IMR-90 (cell line): ENCODE measurements at regions not wholly inside any gene's neighbourhood (a gene's known extent, or its start where the extent isn't known, plus 50 kb on each side); places are given as distances from the start of the nearest gene placed in this dataset.

Experiments used
- ATAC-seq: fragments of 200-7000 bp; cut with Tn5 transposase; 2 replicates; pipeline ENCODE4 v1.9.1; 2020; ENCODE audit warnings: low read depth, mild to moderate bottlenecking, moderate library complexity
- BruUV-seq: library from RNA; stranded (reverse); fragments of 400-500 nt; replicated peaks from 2 replicates; lab custom pipeline; 2021; lab: Mats Ljungman, UMichigan
- CTCF ChIA-PET: fragments of 300-600 bp; formaldehyde crosslinking; extraction: SDS; loops from one replicate; lab custom pipeline; 2021; ENCODE audit warnings: antibody characterized with exemption; lab: Yijun Ruan, JAX
- POLR2A ChIA-PET: fragments of 300-600 bp; sonication (Branson Sonifier 250); formaldehyde crosslinking; loops from one replicate; lab custom pipeline; 2022; ENCODE audit warnings: antibody characterized with exemption; ENCODE audit not compliant: unreplicated experiment; lab: Charles Lee
- DNase-seq: peaks from one replicate; pipeline ENCODE4 v3.0.0; 2013
- H2AFZ ChIP-seq: replicated peaks from 2 replicates; pipeline ENCODE3; 2013; ENCODE audit warnings: low read length, mild to moderate bottlenecking; ENCODE audit not compliant: poor library complexity
- H2AK5ac ChIP-seq: 2 replicates; pipeline ENCODE4 v1.6.1; 2013; ENCODE audit warnings: low read depth, low read length, inconsistent platforms
- H2AK9ac ChIP-seq: replicated peaks from 2 replicates; pipeline ENCODE3; 2013; ENCODE audit warnings: mild to moderate bottlenecking, low read depth, low read length, moderate library complexity; ENCODE audit not compliant: poor library complexity
- H2BK120ac ChIP-seq: 2 replicates; pipeline ENCODE4 v1.6.1; 2013; ENCODE audit warnings: low read depth, low read length, inconsistent platforms
- H2BK15ac ChIP-seq: 3 replicates; pipeline ENCODE4 v1.6.1; 2013; ENCODE audit warnings: low read depth, low read length, inconsistent platforms
- H2BK20ac ChIP-seq: 2 replicates; pipeline ENCODE4 v1.6.1; 2013; ENCODE audit warnings: low read depth, mild to moderate bottlenecking, inconsistent platforms, low read length, moderate library complexity
- H2BK5ac ChIP-seq: 2 replicates; pipeline ENCODE4 v1.6.1; 2013; ENCODE audit warnings: mild to moderate bottlenecking, low read depth, low read length, inconsistent platforms; ENCODE audit not compliant: poor library complexity, severe bottlenecking
- H3K14ac ChIP-seq: replicated peaks from 2 replicates; pipeline ENCODE4 v1.6.1; 2013; ENCODE audit warnings: low read depth, low read length, inconsistent platforms
- H3K18ac ChIP-seq: 2 replicates; pipeline ENCODE4 v1.6.1; 2013; ENCODE audit warnings: low read depth, low read length, control low read depth
- H3K23ac ChIP-seq: 2 replicates; pipeline ENCODE4 v1.6.1; 2013; ENCODE audit warnings: low read depth, low read length, inconsistent platforms
- H3K27ac ChIP-seq: 2 replicates; pipeline ENCODE4 v1.5.1; 2013; ENCODE audit warnings: mild to moderate bottlenecking, control low read depth, low read length; ENCODE audit not compliant: insufficient read depth
- H3K27me3 ChIP-seq: 2 replicates; pipeline ENCODE4 v1.6.1; 2013; ENCODE audit warnings: low read length; ENCODE audit not compliant: control insufficient read depth, insufficient read depth
- H3K36me3 ChIP-seq: 2 replicates; pipeline ENCODE4 v1.6.1; 2013; ENCODE audit warnings: low read length, mixed read lengths; ENCODE audit not compliant: control insufficient read depth, insufficient read depth
- H3K4ac ChIP-seq: 2 replicates; pipeline ENCODE4 v1.6.1; 2013; ENCODE audit warnings: low read depth, low read length, inconsistent platforms
- H3K4me1 ChIP-seq: 2 replicates; pipeline ENCODE4 v1.6.1; 2013; ENCODE audit warnings: low read length, mixed read lengths; ENCODE audit not compliant: control insufficient read depth, insufficient read depth
- H3K4me2 ChIP-seq: 2 replicates; pipeline ENCODE4 v1.6.1; 2013; ENCODE audit warnings: low read depth, mild to moderate bottlenecking, control low read depth, low read length, moderate library complexity
- H3K4me3 ChIP-seq: 2 replicates; pipeline ENCODE4 v1.5.1; 2013; ENCODE audit warnings: low read depth, mild to moderate bottlenecking, control low read depth, low read length, moderate library complexity; ENCODE audit not compliant: insufficient read depth
- H3K56ac ChIP-seq: 2 replicates; pipeline ENCODE4 v1.6.1; 2013; ENCODE audit warnings: low read length, inconsistent platforms; ENCODE audit not compliant: insufficient read depth; ENCODE audit errors: extremely low read depth
- H3K79me1 ChIP-seq, 2 experiments: 2 replicates each; pipeline ENCODE4 v1.6.1; 2013; ENCODE audit warnings: low read length in 2 of 2, inconsistent platforms in 1 of 2, low read depth in 1 of 2
- H3K9ac ChIP-seq: 2 replicates; pipeline ENCODE4 v1.6.1; 2013; ENCODE audit warnings: low read depth, low read length, control low read depth
- H3K9me1 ChIP-seq: 2 replicates; pipeline ENCODE4 v1.6.1; 2013; ENCODE audit warnings: low read length, inconsistent platforms; ENCODE audit not compliant: insufficient read depth
- H3K9me3 ChIP-seq: 2 replicates; pipeline ENCODE4 v1.6.1; 2013; ENCODE audit warnings: low read length; ENCODE audit not compliant: control insufficient read depth, insufficient read depth
- H4K20me1 ChIP-seq: 2 replicates; pipeline ENCODE4 v1.6.1; 2013; ENCODE audit warnings: low read length, inconsistent platforms; ENCODE audit not compliant: insufficient read depth
- H4K5ac ChIP-seq: 2 replicates; pipeline ENCODE4 v1.6.1; 2013; ENCODE audit warnings: mild to moderate bottlenecking, low read depth, low read length, control low read depth
- H4K8ac ChIP-seq, 2 experiments: 2 replicates each; pipeline ENCODE4 v1.6.1; 2013; ENCODE audit warnings: low read depth in 2 of 2, low read length in 2 of 2, control low read depth in 1 of 2, inconsistent platforms in 1 of 2
- H4K91ac ChIP-seq: 2 replicates; pipeline ENCODE4 v1.6.1; 2013; ENCODE audit warnings: low read depth, low read length, inconsistent platforms; ENCODE audit not compliant: insufficient read depth
- BHLHE40 ChIP-seq: fragments of 150-350 bp; IDR thresholded peaks from 2 replicates; pipeline ENCODE4 v1.6.1; 2016; ENCODE audit warnings: mild to moderate bottlenecking, low read depth, low read length
- CEBPB ChIP-seq: IDR thresholded peaks from 2 replicates; pipeline ENCODE4 v1.6.1; 2012; ENCODE audit warnings: low read depth, low read length, improper control_type of control experiment
- CHD1 ChIP-seq: IDR thresholded peaks from 2 replicates; pipeline ENCODE4 v1.6.1; 2012; ENCODE audit warnings: low read depth, low read length, improper control_type of control experiment
- CTCF ChIP-seq: conservative IDR thresholded peaks from 2 replicates; pipeline ENCODE4 v1.5.1; 2012; ENCODE audit warnings: mild to moderate bottlenecking, low read depth, low read length, improper control_type of control experiment
- ELK1 ChIP-seq: fragments of 150-350 bp; IDR thresholded peaks from 2 replicates; pipeline ENCODE4 v1.6.1; 2016; ENCODE audit warnings: low read depth, mild to moderate bottlenecking, low read length, moderate library complexity, borderline replicate concordance
- FOS ChIP-seq: fragments of 150-350 bp; IDR thresholded peaks from 2 replicates; pipeline ENCODE4 v1.6.1; 2016; ENCODE audit warnings: low read depth, low read length
- MAFK ChIP-seq: IDR thresholded peaks from 2 replicates; pipeline ENCODE4 v1.6.1; 2012; ENCODE audit warnings: low read depth, low read length, improper control_type of control experiment
- MAZ ChIP-seq: IDR thresholded peaks from 2 replicates; pipeline ENCODE4 v1.6.1; 2012; ENCODE audit warnings: low read depth, mild to moderate bottlenecking, low read length, improper control_type of control experiment, moderate library complexity, borderline replicate concordance
- MXI1 ChIP-seq: IDR thresholded peaks from 2 replicates; pipeline ENCODE4 v1.6.1; 2012; ENCODE audit warnings: low read depth, mild to moderate bottlenecking, low read length, moderate library complexity, borderline replicate concordance
- NFE2L2 ChIP-seq: fragments of 150-350 bp; IDR thresholded peaks from 2 replicates; pipeline ENCODE4 v1.6.1; 2016; ENCODE audit warnings: low read depth, mild to moderate bottlenecking, low read length
- POLR2A ChIP-seq: IDR thresholded peaks from 2 replicates; pipeline ENCODE4 v1.6.1; 2012; ENCODE audit warnings: mild to moderate bottlenecking, low read depth, low read length
- RAD21 ChIP-seq: IDR thresholded peaks from 2 replicates; pipeline ENCODE4 v1.6.1; 2012; ENCODE audit warnings: low read length, improper control_type of control experiment
- RCOR1 ChIP-seq: IDR thresholded peaks from 2 replicates; pipeline ENCODE4 v1.6.1; 2012; ENCODE audit warnings: mild to moderate bottlenecking, low read length, improper control_type of control experiment; ENCODE audit not compliant: insufficient replicate concordance
- RFX5 ChIP-seq: IDR thresholded peaks from 2 replicates; pipeline ENCODE4 v1.8.0; 2012; ENCODE audit warnings: low read depth, mild to moderate bottlenecking, low read length, moderate library complexity
- SMC3 ChIP-seq: fragments of 150-350 bp; IDR thresholded peaks from 2 replicates; pipeline ENCODE4 v1.6.1; 2016; ENCODE audit warnings: low read depth, mild to moderate bottlenecking, antibody characterized with exemption, low read length, moderate library complexity
- WGBS, 2 experiments: methylation state at CpG; one replicate each; pipeline versions ENCODE4 v1.1.5 to v1.1.7; 2013; ENCODE audit warnings: missing lambda C conversion rate in 2 of 2; ENCODE audit not compliant: insufficient read length in 1 of 2; ENCODE audit errors: extremely low coverage in 2 of 2; 5-methylcytosine and 5-hydroxymethylcytosine counted together
- dilution Hi-C: fragments of 300-500 bp; cut with HindIII; formaldehyde crosslinking; loops from one replicate; pipeline ENCODE4 v1.14.3; 2018; ENCODE audit warnings: low sequenced_read_pairs; ENCODE audit not compliant: unreplicated experiment
- in situ Hi-C: fragments of 300-500 bp; cut with MboI; formaldehyde crosslinking; loops from 3 replicates; pipeline ENCODE4 v1.14.3; 2019; ENCODE audit warnings: low sequenced_read_pairs, inconsistent platforms, mixed read lengths
- intact Hi-C: fragments of 100-400 bp; cut with micrococcal nuclease; formaldehyde crosslinking; loops from 2 replicates; pipeline ENCODE4 v1.10.0; 2022
- TF ChIP-seq, protein P1 (sequence below): fragments of 150-350 bp; IDR thresholded peaks from 2 replicates; pipeline ENCODE4 v1.6.1; 2017; ENCODE audit warnings: mild to moderate bottlenecking, antibody characterized with exemption, low read length, low read depth

- no peaks in the 10 kb centered on the region for H3K36me3 ChIP-seq
- ChIA-PET POLR2A (no interaction called here), CTCF (no interaction called here)
- intact Hi-C loops (no loop called here), in situ Hi-C loops (no loop called here), dilution Hi-C loops (no loop called here)
- H4K20me1 ChIP-seq: no peaks in the 10 kb centered on the region
- H3K4ac ChIP-seq: no peak overlapping the region
- H4K8ac ChIP-seq: no peak overlapping the region
- no peak overlapping the region for H3K27ac ChIP-seq
- WGBS, 2 experiments: 63% methylated on average over 9 of the region's 15 CpGs; no CpG with 5 or more reads in 1 of the 2 experiments
- no peak overlapping the region for H3K9ac ChIP-seq
- H3K79me1 ChIP-seq: no peaks in the 10 kb centered on the region
- no peak overlapping the region for H3K56ac ChIP-seq
- no peak overlapping the region for H3K14ac ChIP-seq
- no peak overlapping the region for H4K91ac ChIP-seq
- H3K18ac ChIP-seq: no peak overlapping the region
- H3K4me2 ChIP-seq: no peak overlapping the region
- no peak overlapping the region for H2BK5ac ChIP-seq
- H3K9me3 ChIP-seq: peaks cover 17% of the 10 kb centered on the region; the same call in 1 of the 2 replicates
- BruUV-seq: no TSS peak
- no peak overlapping the region for H2BK20ac ChIP-seq
- no peaks in the 10 kb centered on the region for H3K4me1 ChIP-seq
- H2AFZ ChIP-seq: no peak overlapping the region
- no peak overlapping the region for H2BK15ac ChIP-seq
- no peak overlapping the region for H2AK9ac ChIP-seq
- ATAC-seq (no peak), DNase-seq (no peak)
- H3K9me1 ChIP-seq: no peaks in the 10 kb centered on the region
- H3K4me3 ChIP-seq: no peak overlapping the region
- TF ChIP-seq RCOR1: no peak
- TF ChIP-seq CHD1: no peak
- TF ChIP-seq MAZ: no peak
- TF ChIP-seq SMC3: no peak
- TF ChIP-seq MXI1: no peak
- TF ChIP-seq CTCF: no peak
- no peak for TF ChIP-seq FOS
- TF ChIP-seq POLR2A: no peak
- no peak for TF ChIP-seq ELK1
- no peak for TF ChIP-seq NFE2L2
- TF ChIP-seq MAFK: no peak
- TF ChIP-seq RFX5: no peak
- no peak for TF ChIP-seq CEBPB
- TF ChIP-seq RAD21: no peak
- TF ChIP-seq, protein P1, sequence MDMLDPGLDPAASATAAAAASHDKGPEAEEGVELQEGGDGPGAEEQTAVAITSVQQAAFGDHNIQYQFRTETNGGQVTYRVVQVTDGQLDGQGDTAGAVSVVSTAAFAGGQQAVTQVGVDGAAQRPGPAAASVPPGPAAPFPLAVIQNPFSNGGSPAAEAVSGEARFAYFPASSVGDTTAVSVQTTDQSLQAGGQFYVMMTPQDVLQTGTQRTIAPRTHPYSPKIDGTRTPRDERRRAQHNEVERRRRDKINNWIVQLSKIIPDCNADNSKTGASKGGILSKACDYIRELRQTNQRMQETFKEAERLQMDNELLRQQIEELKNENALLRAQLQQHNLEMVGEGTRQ: no peak
- TF ChIP-seq BHLHE40: no peak
- no peaks in the 10 kb centered on the region for H3K27me3 ChIP-seq
- H3K23ac ChIP-seq: no peak overlapping the region
- H4K5ac ChIP-seq: no peak overlapping the region
- H2BK120ac ChIP-seq: no peak overlapping the region
- no peak overlapping the region for H2AK5ac ChIP-seq
These were observed 109.0 kb upstream of the C14orf180 start for GRCh38 chr14:104470588-104470987.
